H1 (cell line): ENCODE measurements at regions not wholly inside any gene's neighbourhood (a gene's known extent, or its start where the extent isn't known, plus 50 kb on each side); places are given as distances from the start of the nearest gene placed in this dataset.

ENCODE experiments used
- CTCF ChIA-PET: fragments of 300-600 bp; sonication (Branson Sonifier 250); formaldehyde crosslinking; loops from one replicate; lab custom pipeline; 2021; ENCODE audit not compliant: partially characterized antibody; lab: Charles Lee
- POLR2A ChIA-PET: fragments of 300-600 bp; sonication (Branson Sonifier 250); formaldehyde crosslinking; loops from one replicate; lab custom pipeline; 2021; ENCODE audit warnings: inconsistent platforms; ENCODE audit not compliant: partially characterized antibody; lab: Charles Lee
- DNase-seq, 2 experiments: peaks; one replicate each; pipeline versions ENCODE4 v3.0.0 to v3.0.0-alpha.2; 2010 to 2022; ENCODE audit warnings: low spot score in 2 of 2, low read depth in 1 of 2, mixed read lengths in 1 of 2
- FAIRE-seq: peaks from 2 replicates; lab custom pipeline; 2011; peaks lifted over from hg19 to GRCh38; lab: Jason Lieb, UNC
- H2AFZ ChIP-seq: 2 replicates; pipeline ENCODE4 v1.8.1; 2012; ENCODE audit warnings: low read length, inconsistent platforms
- H2AK5ac ChIP-seq: 2 replicates; pipeline ENCODE4 v1.6.1; 2013; ENCODE audit warnings: low read depth, low read length
- H2BK120ac ChIP-seq: replicated peaks from 2 replicates; pipeline ENCODE3; 2013; ENCODE audit warnings: low read depth, low read length, inconsistent platforms
- H2BK12ac ChIP-seq: 2 replicates; pipeline ENCODE4 v1.6.1; 2013; ENCODE audit warnings: low read depth, low read length
- H2BK15ac ChIP-seq: 2 replicates; pipeline ENCODE4 v1.6.1; 2013; ENCODE audit warnings: low read length
- H2BK20ac ChIP-seq: 2 replicates; pipeline ENCODE4 v1.6.1; 2013; ENCODE audit warnings: low read length
- H2BK5ac ChIP-seq: 2 replicates; pipeline ENCODE4 v1.6.1; 2013; ENCODE audit warnings: low read depth, low read length
- H3K14ac ChIP-seq: 2 replicates; pipeline ENCODE4 v1.6.1; 2013; ENCODE audit warnings: inconsistent platforms; ENCODE audit not compliant: insufficient read length
- H3K18ac ChIP-seq: 2 replicates; pipeline ENCODE4 v1.6.1; 2013; ENCODE audit warnings: low read length; ENCODE audit errors: extremely low read depth
- H3K23ac ChIP-seq: 2 replicates; pipeline ENCODE4 v1.6.1; 2013; ENCODE audit warnings: inconsistent platforms; ENCODE audit not compliant: insufficient read length
- H3K23me2 ChIP-seq: 2 replicates; pipeline ENCODE4 v1.6.1; 2013; ENCODE audit warnings: low read depth, low read length
- H3K27ac ChIP-seq: 2 replicates; pipeline ENCODE4 v1.6.1; 2011; ENCODE audit warnings: low read depth, low read length, inconsistent platforms
- H3K27me3 ChIP-seq, 4 experiments: replicated peaks in 1 of 4; 1 replicate in 1 of 4; 2 replicates in 3 of 4; pipeline versions ENCODE4 v1.6.1 to v1.8.1; 2011 to 2013; ENCODE audit warnings: low read length in 3 of 4, mild to moderate bottlenecking in 3 of 4, inconsistent platforms in 2 of 4, mixed read lengths in 2 of 4, moderate library complexity in 1 of 4; ENCODE audit not compliant: control insufficient read depth in 3 of 4, insufficient read depth in 3 of 4; ENCODE audit errors: extremely low read depth in 1 of 4
- H3K36me3 ChIP-seq, 4 experiments: 2 replicates each; pipeline versions ENCODE4 v1.6.1 to v1.8.1; 2011 to 2013; ENCODE audit warnings: mild to moderate bottlenecking in 4 of 4, low read length in 3 of 4, moderate library complexity in 2 of 4, control low read depth in 1 of 4, inconsistent platforms in 1 of 4; ENCODE audit not compliant: insufficient read depth in 4 of 4, control insufficient read depth in 2 of 4
- H3K4ac ChIP-seq: replicated peaks from 2 replicates; pipeline ENCODE3; 2013; ENCODE audit warnings: low read length, low read depth, mixed read lengths, inconsistent platforms; ENCODE audit not compliant: insufficient read length
- H3K4me1 ChIP-seq, 4 experiments: replicated peaks in 1 of 4; 1 replicate in 1 of 4; 2 replicates in 3 of 4; pipeline versions ENCODE4 v1.6.1 to v1.8.1; 2011 to 2013; ENCODE audit warnings: low read length in 3 of 4, inconsistent platforms in 2 of 4, mixed read lengths in 1 of 4; ENCODE audit not compliant: insufficient read depth in 4 of 4, control insufficient read depth in 3 of 4
- H3K4me2 ChIP-seq, 2 experiments: 2 replicates each; pipeline versions ENCODE4 v1.6.1 to v1.8.1; 2011 to 2013; ENCODE audit warnings: low read depth in 2 of 2, low read length in 2 of 2, control low read depth in 1 of 2, inconsistent platforms in 1 of 2, mild to moderate bottlenecking in 1 of 2; ENCODE audit not compliant: insufficient read depth in 1 of 2
- H3K4me3 ChIP-seq, 4 experiments: fragments of 200-600, 300-600 bp in 1 of 4; sonication (generic), shearing (Covaris generic), sonication (Bioruptor Twin) in 1 of 4; 2 replicates each; pipeline versions ENCODE4 v1.5.1 to v1.8.1; 2011 to 2016; ENCODE audit warnings: low read length in 4 of 4, low read depth in 3 of 4, control low read depth in 2 of 4, inconsistent platforms in 2 of 4, mild to moderate bottlenecking in 2 of 4, mixed read lengths in 1 of 4, moderate library complexity in 1 of 4; ENCODE audit not compliant: insufficient read depth in 2 of 4; ENCODE audit errors: extremely low read depth in 1 of 4
- H3K56ac ChIP-seq: replicated peaks from 2 replicates; pipeline ENCODE3; 2013; ENCODE audit warnings: low read depth, mild to moderate bottlenecking, mixed read lengths, low read length, inconsistent platforms; ENCODE audit not compliant: insufficient read length
- H3K79me1 ChIP-seq: 2 replicates; pipeline ENCODE4 v1.6.1; 2013; ENCODE audit warnings: low read depth, low read length, control low read depth
- H3K79me2 ChIP-seq, 2 experiments: 2 replicates each; pipeline versions ENCODE4 v1.6.1 to v1.8.1; 2012 to 2013; ENCODE audit warnings: low read length in 2 of 2, mild to moderate bottlenecking in 2 of 2, inconsistent platforms in 1 of 2; ENCODE audit not compliant: insufficient read depth in 2 of 2, control insufficient read depth in 1 of 2
- H3K9ac ChIP-seq, 4 experiments: replicated peaks in 1 of 4; 1 replicate in 1 of 4; 2 replicates in 3 of 4; pipeline versions ENCODE4 v1.6.1 to v1.8.1; 2011 to 2013; ENCODE audit warnings: low read depth in 3 of 4, low read length in 3 of 4, control low read depth in 2 of 4, mild to moderate bottlenecking in 2 of 4, moderate library complexity in 2 of 4, inconsistent platforms in 1 of 4; ENCODE audit errors: extremely low read depth in 1 of 4
- H3K9me3 ChIP-seq, 2 experiments: 2 replicates each; pipeline versions ENCODE4 v1.6.1 to v1.8.1; 2012 to 2013; ENCODE audit warnings: mild to moderate bottlenecking in 2 of 2, moderate library complexity in 2 of 2, control low read depth in 1 of 2, inconsistent platforms in 1 of 2, low read depth in 1 of 2, low read length in 1 of 2, mixed read lengths in 1 of 2; ENCODE audit not compliant: insufficient read depth in 2 of 2
- H4K20me1 ChIP-seq, 2 experiments: replicated peaks in 1 of 2; 2 replicates each; pipeline versions ENCODE3 to v1.8.1; 2011 to 2013; ENCODE audit warnings: inconsistent platforms in 2 of 2, low read length in 2 of 2, mild to moderate bottlenecking in 1 of 2; ENCODE audit not compliant: insufficient read depth in 2 of 2, control insufficient read depth in 1 of 2
- H4K5ac ChIP-seq: 2 replicates; pipeline ENCODE4 v1.6.1; 2013; ENCODE audit warnings: low read length, low read depth, mixed read lengths, inconsistent platforms; ENCODE audit not compliant: insufficient read length
- H4K8ac ChIP-seq: 2 replicates; pipeline ENCODE4 v1.8.0; 2013; ENCODE audit warnings: mild to moderate bottlenecking, moderate library complexity, low read length, inconsistent platforms; ENCODE audit not compliant: insufficient read depth; ENCODE audit errors: extremely low read depth
- H4K91ac ChIP-seq: replicated peaks from 2 replicates; pipeline ENCODE3; 2013; ENCODE audit warnings: low read length, mixed read lengths, inconsistent platforms; ENCODE audit not compliant: insufficient read length
- BCL11A ChIP-seq, 2 experiments: IDR thresholded peaks; one replicate each; pipeline ENCODE4 v1.6.1; 2011; ENCODE audit warnings: low read depth in 2 of 2, low read length in 2 of 2, mild to moderate bottlenecking in 2 of 2
- CHD1 ChIP-seq: IDR thresholded peaks from 2 replicates; pipeline ENCODE4 v1.6.1; 2012; ENCODE audit warnings: low read depth, low read length, improper control_type of control experiment
- CHD2 ChIP-seq: IDR thresholded peaks from 2 replicates; pipeline ENCODE4 v1.6.1; 2012; ENCODE audit warnings: low read length, improper control_type of control experiment
- E2F6 ChIP-seq: IDR thresholded peaks from 2 replicates; pipeline ENCODE4 v1.6.1; 2012; ENCODE audit warnings: inconsistent platforms
- FOSL1 ChIP-seq: IDR thresholded peaks from 2 replicates; pipeline ENCODE4 v1.6.1; 2011; ENCODE audit warnings: mild to moderate bottlenecking, low read depth, low read length, moderate library complexity; ENCODE audit not compliant: insufficient read depth
- GABPA ChIP-seq: IDR thresholded peaks from 2 replicates; pipeline ENCODE4 v1.6.1; 2011; ENCODE audit warnings: mild to moderate bottlenecking, low read length, moderate library complexity, borderline replicate concordance; ENCODE audit not compliant: insufficient read depth
- JUND ChIP-seq: IDR thresholded peaks from 2 replicates; pipeline ENCODE4 v1.6.1; 2011; ENCODE audit warnings: mild to moderate bottlenecking, improper control_type of control experiment, low read length
- NRF1 ChIP-seq: IDR thresholded peaks from 2 replicates; pipeline ENCODE4 v1.6.1; 2011; ENCODE audit warnings: mild to moderate bottlenecking, low read depth, low read length, improper control_type of control experiment
- RNF2 ChIP-seq: fragments of 200-900, 300-1000 bp; sonication (generic); IDR thresholded peaks from 2 replicates; pipeline ENCODE4 v1.7.1; 2016; ENCODE audit warnings: borderline replicate concordance, low read depth, mild to moderate bottlenecking, antibody characterized with exemption, low read length; ENCODE audit not compliant: poor library complexity, severe bottlenecking; ENCODE audit errors: missing control alignments
- TAF7 ChIP-seq: optimal IDR thresholded peaks from 2 replicates; pipeline ENCODE3; 2011; ENCODE audit warnings: low read depth, mild to moderate bottlenecking, inconsistent platforms, low read length, moderate library complexity, borderline replicate concordance
- TEAD4 ChIP-seq: IDR thresholded peaks from 2 replicates; pipeline ENCODE4 v1.6.1; 2012; ENCODE audit warnings: low read depth, low read length, inconsistent platforms, mixed read lengths
- WGBS, 2 experiments: shearing (Covaris generic) in 1 of 2; methylation state at CpG; one replicate each; pipeline versions ENCODE4 v1.1.6 to v1.1.7; 2013 to 2015; ENCODE audit warnings: low lambda C conversion rate in 2 of 2, mixed read lengths in 2 of 2, inconsistent platforms in 1 of 2, low coverage in 1 of 2, missing lambda C conversion rate in 1 of 2; ENCODE audit not compliant: insufficient replicate concordance in 2 of 2, insufficient coverage in 1 of 2, insufficient read length in 1 of 2; ENCODE audit errors: extremely low coverage in 1 of 2, missing lambda C conversion rate in 1 of 2; 5-methylcytosine and 5-hydroxymethylcytosine counted together

DNA sequence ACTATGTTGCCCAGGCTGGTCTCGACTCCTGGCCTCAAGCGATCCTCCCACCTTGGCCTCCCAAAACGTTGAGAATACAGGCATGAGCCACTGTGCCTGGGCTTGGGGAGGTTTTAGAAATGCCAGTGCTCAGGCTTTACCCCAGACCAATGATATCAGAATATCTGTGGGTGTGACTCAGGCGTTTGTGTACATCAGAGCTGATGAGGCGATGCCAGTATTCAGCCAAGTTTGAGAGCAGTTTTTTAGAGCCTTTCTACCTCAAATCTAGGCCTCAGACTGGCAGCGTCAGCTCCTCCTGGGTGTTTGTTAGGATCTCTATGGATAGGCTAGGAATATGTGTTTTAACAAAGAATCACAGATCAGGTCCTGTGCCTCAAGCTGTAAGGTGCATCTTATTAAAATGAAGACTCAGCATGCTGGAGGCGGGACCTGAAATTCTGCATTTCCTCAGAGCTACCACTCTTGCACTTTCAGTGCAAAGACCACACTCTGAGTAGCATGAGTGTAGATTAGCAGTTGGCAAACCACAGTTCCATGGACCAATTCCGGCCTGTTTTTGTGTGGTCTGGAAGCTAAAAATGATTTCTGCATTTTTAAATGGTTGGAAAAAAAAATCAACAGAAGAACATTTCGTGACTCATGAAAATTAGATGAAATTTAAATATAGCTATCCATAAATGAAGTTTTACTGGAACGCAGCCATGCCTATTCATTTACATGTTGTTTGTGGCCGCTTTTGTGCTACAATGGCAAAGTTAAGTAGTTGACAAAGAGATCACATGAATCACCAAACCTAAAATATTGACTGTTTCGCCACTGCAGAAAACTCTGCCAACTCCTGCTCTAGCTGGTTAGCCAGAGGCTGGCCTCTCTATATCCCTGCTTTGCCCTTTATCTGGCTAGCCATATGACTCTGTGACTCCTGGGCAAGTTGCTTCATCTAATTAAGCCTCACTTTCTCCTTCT, 92.2 kb downstream of the KLF4 start:
- WGBS, 2 experiments = 85% methylated on average over 12 of the region's 12 CpGs; no CpG with 5 or more reads in 1 of the 2 experiments
- Histone ChIP-seq H3K27me3 (no peaks in the 10 kb centered on the region), H2BK20ac (no peak overlapping the region), H2AFZ (peak overlapping the region; percentile 85), H4K8ac (no peak overlapping the region), H3K4ac (no peak overlapping the region), H4K5ac (no peak overlapping the region), H4K20me1 (no peaks in the 10 kb centered on the region), H2BK120ac (no peak overlapping the region), H3K23me2 (peaks cover 3% of the 10 kb centered on the region; the same call in 1 of the 2 replicates), H3K79me1 (no peaks in the 10 kb centered on the region), H3K56ac (no peak overlapping the region), H3K79me2 (no peaks in the 10 kb centered on the region), H3K18ac (no peak overlapping the region), H3K9ac (no peak overlapping the region), H2BK5ac (no peak overlapping the region; the same call in 1 of the 2 replicates), H3K9me3 (no peaks in the 10 kb centered on the region), H3K4me3 (no peak overlapping the region), H3K4me2 (no peak overlapping the region), H2BK12ac (no peak overlapping the region), H2BK15ac (no peak overlapping the region), H3K36me3 (no peaks in the 10 kb centered on the region), H3K27ac (no peak overlapping the region), H4K91ac (no peak overlapping the region), H3K4me1 (no peaks in the 10 kb centered on the region), H2AK5ac (no peak overlapping the region), H3K14ac (no peak overlapping the region), H3K23ac (no peak overlapping the region)
- ChIA-PET CTCF (interaction anchor here (0.6 to 0.9 kb wide), 9 partner anchors 20 to 1386 kb away, joined by 3 to 5 read pairs (median 3); no protein-coding TSS in a partner anchor), POLR2A (interaction anchor here (0.6 kb wide), 1 partner anchor 1537 kb away, joined by 3 read pairs; the partner anchor contains the start of gene ABITRAM)
- no peak for DNase-seq
- FAIRE-seq = no peak
- TF ChIP-seq GABPA (no peak), TAF7 (no peak), RNF2 (no peak), CHD1 (no peak), E2F6 (no peak), BCL11A (IDR thresholded peaks at IDR 0.05; ENCODE audit: low read depth in 2 of 2, low read length in 2 of 2) (no peak), NRF1 (no peak), CHD2 (no peak), FOSL1 (no peak), JUND (no peak), TEAD4 (no peak)
